SW 1271 (cell line): ENCODE measurements at regions not wholly inside any gene's neighbourhood (a gene's known extent, or its start where the extent isn't known, plus 50 kb on each side); places are given as distances from the start of the nearest gene placed in this dataset.

Experiments
- DNase-seq, 2 experiments: peaks; one replicate each; lab custom pipeline; 2025; lab: John Stamatoyannopoulos, UW

GRCh38 chr18:41829647-41830516 lies 125.2 kb upstream of the PIK3C3 start:
- no peak for DNase-seq

- no peak for DNase-seq
These were observed 126.9 kb upstream of the PIK3C3 start for GRCh38 chr18:41828137-41828536.

- no peak for DNase-seq
These were observed 134.2 kb upstream of the PIK3C3 start for GRCh38 chr18:41820784-41821183.

GRCh38 chr18:41818381-41819355 lies 136.4 kb upstream of the PIK3C3 start:
- DNase-seq = no peak

GRCh38 chr18:41814651-41815050 lies 140.4 kb upstream of the PIK3C3 start:
- no peak for DNase-seq

- DNase-seq = no peak
These were observed 145.4 kb upstream of the PIK3C3 start for GRCh38 chr18:41809652-41810051.

GRCh38 chr18:41805341-41805740 lies 149.7 kb upstream of the PIK3C3 start:
- DNase-seq = no peak

- no peak for DNase-seq
These were observed 156.2 kb upstream of the PIK3C3 start for GRCh38 chr18:41798879-41799278.

GRCh38 chr18:41790687-41791086 lies 164.3 kb upstream of the PIK3C3 start:
- DNase-seq = no peak

GRCh38 chr18:41789001-41789400 lies 166.0 kb upstream of the PIK3C3 start:
- no peak for DNase-seq

GRCh38 chr18:41783879-41784278 lies 171.2 kb upstream of the PIK3C3 start:
- DNase-seq = no peak

- DNase-seq = no peak
These were observed 171.8 kb upstream of the PIK3C3 start for GRCh38 chr18:41783065-41783818.

- DNase-seq = no peak
These were observed 183.1 kb upstream of the PIK3C3 start for GRCh38 chr18:41771973-41772372.

GRCh38 chr18:41769265-41769664 lies 185.8 kb upstream of the PIK3C3 start:
- no peak for DNase-seq

GRCh38 chr18:41768467-41768866 lies 186.6 kb upstream of the PIK3C3 start:
- DNase-seq = no peak

- peak in 1 of 2 experiments; percentile 22 for DNase-seq
These were observed 187.1 kb upstream of the PIK3C3 start for GRCh38 chr18:41767960-41768359.

GRCh38 chr18:41765460-41765859 lies 189.6 kb upstream of the PIK3C3 start:
- DNase-seq = no peak

- DNase-seq = no peak
These were observed 191.7 kb upstream of the PIK3C3 start for GRCh38 chr18:41763361-41763760.

- peak; percentile 35 to 75 for DNase-seq
These were observed 193.6 kb upstream of the PIK3C3 start for GRCh38 chr18:41761333-41762018.

GRCh38 chr18:41758534-41758933 lies 196.5 kb upstream of the PIK3C3 start:
- no peak for DNase-seq

GRCh38 chr18:41756141-41756540 lies 198.9 kb upstream of the PIK3C3 start:
- no peak for DNase-seq
